Stimulated activated CD8-positive, alpha-beta memory T cell treated with anti-CD3 and anti-CD28 coated beads, Interleukin-15, amount 100 ng/mL, for 48 hours (primary cell): ENCODE measurements at regions not wholly inside any gene's neighbourhood (a gene's known extent, or its start where the extent isn't known, plus 50 kb on each side); places are given as distances from the start of the nearest gene placed in this dataset.

Source experiments
- DNase-seq, 2 donors: peaks; one replicate each; pipeline ENCODE4 v3.0.0-alpha.2; 2020; ENCODE audit warnings: low read depth in 2 of 2

DNA sequence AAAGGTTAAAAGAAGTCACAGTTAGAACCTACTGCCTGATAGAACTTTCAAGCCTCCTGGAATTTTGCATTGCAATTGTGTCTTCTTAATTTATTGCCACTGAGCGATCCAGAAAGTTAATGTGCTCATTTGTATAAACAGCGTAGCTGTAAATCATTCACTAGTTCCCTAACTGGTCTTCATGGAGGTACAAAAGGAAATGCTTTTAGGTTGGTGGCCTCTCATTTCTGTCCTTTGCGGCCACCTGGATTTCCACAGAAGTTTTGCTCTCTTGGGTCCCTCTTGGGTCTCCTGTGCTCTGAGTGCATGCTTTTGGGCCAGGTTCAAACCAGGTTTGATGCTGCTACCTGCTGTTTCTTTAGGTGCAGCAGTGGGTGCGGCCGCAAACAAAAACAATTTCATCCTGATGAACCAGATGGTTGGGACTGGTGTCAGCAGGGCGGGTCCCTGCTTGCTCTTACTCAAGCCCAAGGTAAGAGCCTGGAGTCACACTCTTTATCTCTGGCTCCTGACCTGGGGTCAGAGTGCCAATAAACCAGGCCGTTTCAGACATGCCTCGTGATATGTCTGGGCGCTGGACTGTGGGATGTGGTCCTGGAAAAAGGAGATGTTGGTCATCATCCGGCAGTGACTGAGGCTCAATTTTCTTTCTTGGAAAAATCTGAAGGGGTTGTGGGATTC is 270.1 kb downstream of the PTTG2 start:
- DNase-seq: no peak

DNA sequence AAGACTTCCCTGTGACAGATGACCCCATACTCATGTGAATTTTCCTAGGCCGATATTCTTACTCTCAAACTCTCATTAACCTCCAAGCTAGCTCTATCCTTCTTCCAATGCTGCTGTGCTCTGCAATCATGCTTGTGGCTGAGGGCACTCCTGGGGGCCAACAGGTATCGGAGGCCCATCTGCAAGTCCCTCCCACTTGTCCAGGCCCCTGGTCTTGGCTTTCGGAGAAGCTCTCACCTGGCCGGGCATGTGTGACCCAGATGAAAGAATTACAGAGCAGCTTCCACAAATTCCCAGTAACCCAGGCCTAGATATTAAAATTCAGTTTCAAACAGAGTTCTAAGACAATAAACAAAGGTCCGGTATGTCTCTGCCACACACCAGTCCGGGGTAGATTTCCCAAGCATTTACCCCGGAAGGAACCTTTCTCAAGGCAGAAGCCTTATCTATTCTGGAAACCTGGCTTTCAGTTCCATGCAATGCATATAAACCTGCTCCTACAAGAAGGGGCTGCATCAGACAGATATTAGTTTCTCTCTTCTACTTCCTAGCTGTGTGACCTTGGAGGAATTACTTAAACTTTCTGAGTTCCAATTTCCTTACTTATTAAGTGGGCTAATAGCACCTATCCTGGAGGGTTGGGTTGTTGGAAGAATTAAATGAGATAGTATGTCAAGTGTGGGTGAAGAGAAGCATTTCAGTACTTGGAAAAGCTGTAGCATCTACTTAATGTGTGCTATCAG is 270.8 kb downstream of the PTTG2 start:
- DNase-seq: no peak

DNA sequence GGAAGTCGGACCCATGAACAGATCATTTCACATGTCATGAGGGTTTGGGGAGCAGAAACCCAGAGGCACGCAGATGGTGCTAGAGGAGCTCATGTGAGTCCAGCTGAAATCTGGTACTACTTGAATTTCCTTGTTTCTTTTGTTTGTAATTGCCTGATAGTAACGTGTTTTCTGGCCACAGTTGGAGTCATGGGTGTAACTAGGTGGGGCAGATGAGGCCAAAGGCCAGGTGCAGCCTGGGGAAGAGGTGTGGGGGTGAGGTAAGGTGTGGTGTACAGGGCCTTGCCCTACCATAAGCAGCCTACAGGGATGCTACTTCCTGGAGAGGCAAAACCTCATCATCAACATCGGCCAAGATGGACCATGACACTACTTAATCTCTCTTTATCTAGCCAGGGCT is 271.4 kb downstream of the PTTG2 start:
- DNase-seq: no peak

DNA sequence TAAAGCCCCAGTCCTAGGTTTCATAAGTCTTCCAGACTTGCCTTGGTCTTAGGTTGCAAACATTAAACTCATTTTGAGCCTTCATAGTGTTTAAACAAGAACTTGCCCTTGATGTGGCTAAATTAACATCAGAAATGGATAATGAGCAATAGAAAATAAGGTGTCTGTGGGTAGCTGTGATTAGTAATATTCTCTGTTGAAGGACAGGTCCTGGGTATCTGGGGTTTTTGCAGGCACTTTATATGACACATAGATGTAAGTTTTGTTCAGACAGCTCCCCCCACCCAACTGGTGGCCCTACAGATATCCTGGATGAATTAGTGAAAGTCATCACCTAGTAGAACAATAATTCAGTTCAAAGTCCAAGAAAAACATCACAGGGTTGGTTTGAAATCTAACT is 272.5 kb downstream of the PTTG2 start:
- no peak for DNase-seq

DNA sequence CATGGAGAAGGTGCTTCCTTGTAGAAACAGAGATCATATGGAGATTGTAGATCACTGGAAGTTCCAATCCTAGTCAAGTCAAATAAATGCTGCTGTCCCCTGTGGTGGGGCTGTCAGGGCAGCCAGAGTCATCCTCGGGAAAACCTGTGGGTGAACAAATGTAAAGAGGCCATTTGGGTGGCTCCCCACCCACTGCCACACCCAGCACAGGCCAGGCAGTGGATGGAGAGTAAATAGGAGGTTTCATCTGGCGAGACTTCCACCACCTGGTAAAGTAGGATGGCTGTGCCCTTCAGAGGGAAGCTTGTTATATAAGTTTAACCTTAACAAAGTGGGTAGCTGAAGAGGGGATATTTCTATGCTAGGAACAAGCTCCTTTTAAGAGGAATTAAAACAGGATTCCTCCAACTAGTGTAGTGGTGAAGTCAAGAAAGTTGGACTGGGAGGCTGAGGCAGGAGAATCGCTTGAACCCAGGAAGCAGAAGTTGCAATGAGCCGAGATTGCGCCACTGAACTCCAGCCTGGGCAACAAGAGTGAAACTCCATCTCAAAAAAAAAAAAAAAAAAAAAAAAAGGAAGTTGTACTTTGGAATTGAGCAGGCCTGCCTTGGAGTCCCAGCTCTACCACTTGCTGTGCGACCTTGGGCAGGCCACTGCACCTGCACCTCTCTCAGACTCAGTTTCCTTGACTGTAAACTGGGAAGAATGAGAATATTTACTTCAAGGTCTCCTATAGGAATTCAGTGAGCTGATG is 273.7 kb downstream of the PTTG2 start:
- no peak for DNase-seq

DNA sequence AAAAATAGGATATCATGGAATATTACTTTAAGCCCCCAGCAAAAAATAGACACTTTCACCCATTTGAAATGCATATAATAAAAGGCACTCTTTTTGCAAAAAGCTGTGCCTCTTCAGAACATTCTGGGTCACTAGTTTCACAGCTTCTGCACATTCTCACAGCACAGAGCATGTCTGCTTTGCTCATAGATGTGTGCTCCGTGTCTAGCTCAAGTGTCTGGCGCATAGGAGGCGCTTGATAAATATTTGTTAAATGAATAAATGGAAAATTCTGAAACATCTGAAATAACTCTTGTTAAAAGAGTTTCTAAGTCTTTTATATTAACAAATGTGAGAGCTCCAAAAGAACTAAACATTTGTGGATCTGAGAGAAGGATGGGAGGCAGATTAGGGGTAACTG is 275.2 kb downstream of the PTTG2 start:
- no peak for DNase-seq

DNA sequence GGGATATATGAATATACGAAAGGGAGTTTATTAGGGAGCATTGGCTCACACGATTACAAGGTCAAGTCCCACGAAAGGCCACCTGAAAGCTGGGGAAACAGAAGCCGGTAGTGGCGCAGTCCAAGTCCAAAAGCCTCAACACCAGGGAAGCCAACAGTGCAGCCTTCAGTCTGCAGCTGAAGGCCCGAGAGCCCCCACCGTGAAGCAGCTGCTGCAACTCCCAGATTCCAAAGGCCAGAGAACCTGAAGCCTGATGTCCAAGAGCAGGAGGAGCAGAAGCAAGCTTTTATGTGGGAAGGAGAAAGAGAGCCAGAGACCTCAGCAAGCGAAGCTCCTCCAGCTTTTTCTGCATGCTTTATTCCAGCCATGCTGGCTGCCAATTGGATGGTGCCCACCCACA is 275.8 kb downstream of the PTTG2 start:
- no peak for DNase-seq

DNA sequence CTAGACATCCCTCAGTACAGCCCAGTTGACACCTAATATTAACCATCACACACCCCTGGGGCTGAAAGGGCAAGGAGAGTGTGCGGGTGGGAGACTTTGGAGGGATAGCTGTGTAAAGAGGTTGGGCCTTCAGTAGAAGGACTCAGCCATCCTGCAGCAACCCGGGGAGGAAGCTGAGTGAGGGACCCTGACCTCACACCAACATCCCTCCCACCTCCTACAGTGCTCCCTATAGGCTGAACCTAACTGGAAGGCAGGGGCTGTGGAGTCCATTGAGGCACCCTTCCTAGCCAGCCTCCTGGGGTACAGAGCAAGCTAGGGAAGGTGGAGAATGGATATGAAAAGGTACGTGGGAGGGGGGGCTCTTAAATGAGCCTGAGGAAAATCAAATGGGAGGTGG is 276.3 kb downstream of the PTTG2 start:
- DNase-seq: no peak

DNA sequence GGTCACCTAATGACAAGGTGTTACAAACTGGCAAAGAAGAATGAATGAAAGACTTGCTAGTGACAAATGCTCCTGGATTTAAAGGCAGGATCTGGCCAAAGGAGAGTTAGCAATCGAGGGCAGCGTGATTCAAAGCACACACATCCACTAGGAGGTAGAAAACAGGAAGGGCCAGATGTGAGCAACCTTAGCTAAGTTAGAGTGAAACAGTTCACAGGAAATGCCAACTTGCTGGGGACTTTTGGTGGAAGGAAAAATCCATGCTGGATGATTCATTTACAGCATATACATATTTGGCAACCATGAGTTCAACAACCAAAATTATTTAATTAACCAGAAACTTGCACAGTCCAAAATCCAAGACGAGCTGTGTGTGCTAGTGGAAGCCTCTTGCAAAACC is 276.9 kb downstream of the PTTG2 start:
- no peak for DNase-seq

DNA sequence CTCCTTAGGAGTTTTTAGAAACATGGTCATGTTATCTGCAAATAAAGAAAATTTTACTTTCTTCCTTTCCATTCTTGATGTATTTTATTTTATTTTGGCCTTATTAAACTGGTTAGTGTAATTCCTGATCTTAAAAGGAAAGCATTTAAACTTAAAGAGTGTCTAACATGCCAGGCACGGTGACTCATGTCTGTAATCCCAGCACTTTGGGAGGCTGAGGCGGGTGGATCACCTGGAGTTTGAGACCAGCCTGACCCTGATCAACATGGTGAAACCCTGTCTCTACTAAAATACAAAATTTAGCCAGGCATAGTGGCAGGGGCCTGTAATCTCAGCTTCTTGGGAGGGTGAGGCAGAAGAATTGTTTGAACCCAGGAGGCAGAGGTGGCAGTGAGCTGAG is 281.3 kb downstream of the PTTG2 start:
- DNase-seq: no peak

DNA sequence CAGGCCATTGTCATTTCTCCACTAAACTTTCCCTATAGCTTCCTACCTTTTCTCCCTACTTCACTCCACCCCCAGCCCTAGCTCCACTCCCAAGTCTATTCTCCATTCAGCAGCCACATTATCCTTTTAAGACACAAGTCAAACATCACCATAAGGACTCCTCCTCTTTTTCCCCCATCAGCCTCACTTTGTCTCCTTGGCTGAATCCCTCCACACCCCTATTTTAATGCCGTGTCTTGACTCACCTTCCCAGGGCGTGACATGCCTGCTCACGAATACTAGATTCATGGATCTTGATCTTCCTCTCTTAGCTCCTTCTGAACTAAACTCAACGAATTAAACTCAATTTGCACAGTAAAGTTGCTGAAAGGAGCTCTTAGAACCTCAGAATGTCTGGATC is 281.9 kb downstream of the PTTG2 start:
- no peak for DNase-seq

DNA sequence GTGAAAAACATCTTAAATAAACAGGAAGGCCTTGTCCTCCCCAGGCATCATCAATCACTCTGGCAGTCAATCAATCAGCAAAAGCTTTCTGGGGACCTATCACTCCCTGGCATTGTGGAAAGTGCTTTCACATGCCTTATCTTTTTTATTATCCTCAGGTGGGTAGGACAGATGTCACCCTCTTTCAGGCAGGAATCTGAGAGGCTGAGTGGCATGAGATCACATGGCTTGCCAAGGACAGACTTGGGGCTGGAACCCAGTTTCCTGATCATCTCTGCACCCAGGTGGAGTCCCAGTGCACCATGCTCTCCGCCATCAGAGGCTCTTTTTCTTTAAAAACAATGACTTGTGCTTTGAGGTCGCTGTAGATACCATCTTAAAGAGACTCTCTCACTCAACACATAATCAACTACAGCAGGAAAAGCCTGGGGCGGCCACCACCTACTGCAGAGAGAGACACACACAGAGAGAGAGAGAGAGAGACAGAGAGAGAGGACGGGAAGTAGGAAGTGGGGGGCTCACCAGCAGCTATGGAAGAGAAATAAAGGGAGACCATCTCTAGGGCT is 282.7 kb downstream of the PTTG2 start:
- no peak for DNase-seq

DNA sequence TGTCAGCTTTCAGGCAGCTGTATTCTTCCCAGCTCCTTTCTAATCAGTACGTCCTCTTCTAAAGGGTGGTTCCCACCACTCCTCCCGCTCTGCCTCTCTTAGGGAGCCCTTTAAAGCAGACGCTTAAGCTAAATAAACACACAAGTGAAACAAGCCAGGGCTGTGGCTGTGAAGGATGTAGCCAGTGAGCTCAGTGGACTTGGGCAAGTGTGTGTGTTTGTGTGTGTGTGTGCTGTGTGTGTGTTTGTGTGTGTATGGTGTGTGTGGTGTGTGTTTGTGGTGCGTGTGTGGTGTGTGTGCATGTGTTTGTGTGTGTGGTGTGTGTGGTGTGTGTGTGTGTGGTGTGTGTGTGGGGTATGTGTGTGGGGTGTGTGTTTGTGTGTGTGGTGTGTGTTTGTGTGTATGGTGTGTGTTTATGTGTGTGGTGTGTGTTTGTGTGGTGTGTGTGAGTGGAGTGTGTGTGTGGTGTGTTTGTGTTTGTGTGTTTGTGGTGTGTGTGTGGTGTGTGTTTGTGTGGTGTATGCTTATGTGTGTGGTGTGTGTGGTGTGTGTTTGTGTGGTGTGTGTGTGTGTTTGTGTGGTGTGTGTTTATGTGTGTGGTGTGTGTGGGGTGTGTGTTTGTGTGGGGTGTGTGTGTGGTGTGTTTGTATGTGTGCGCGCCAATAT is 283.3 kb downstream of the PTTG2 start:
- no peak for DNase-seq

DNA sequence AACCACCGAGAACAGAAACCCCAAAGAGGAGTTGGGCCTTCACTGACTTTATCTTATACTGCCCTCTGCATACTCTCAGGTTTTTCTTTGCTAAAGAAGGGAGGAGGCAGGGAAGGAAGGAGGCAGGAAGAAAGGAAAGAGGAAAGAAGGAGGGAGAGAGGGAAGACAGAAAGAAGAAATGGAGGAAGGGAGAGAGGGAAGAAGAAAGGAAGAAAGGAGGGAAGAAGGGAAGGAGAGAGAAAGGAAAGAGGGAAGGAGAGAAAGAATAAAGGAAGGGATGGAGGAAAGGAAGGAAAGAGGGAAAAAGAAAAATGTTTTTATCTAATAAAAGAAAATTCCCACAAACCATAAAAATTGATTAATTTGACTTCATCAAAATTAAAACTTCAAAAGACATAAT is 294.6 kb downstream of the PTTG2 start:
- no peak for DNase-seq

DNA sequence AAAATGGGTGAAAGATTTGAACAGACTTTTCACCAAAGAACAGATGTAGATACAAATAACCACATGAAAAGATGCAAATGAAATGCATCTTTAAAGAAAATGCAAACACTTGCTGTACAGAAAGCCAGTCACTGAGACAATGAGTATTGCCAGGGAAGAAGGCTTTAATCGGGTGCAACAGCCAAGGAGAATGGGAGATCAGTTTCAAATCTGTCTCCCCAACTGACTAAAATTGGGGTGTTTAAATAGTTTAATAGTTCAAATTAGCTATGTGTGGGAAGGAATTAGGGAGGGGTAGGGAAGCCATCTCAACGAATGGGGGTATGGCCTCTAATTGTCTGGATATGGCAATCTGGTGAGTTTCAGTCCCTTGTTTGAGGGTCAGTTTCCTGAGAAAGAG is 295.4 kb downstream of the PTTG2 start:
- DNase-seq: no peak

DNA sequence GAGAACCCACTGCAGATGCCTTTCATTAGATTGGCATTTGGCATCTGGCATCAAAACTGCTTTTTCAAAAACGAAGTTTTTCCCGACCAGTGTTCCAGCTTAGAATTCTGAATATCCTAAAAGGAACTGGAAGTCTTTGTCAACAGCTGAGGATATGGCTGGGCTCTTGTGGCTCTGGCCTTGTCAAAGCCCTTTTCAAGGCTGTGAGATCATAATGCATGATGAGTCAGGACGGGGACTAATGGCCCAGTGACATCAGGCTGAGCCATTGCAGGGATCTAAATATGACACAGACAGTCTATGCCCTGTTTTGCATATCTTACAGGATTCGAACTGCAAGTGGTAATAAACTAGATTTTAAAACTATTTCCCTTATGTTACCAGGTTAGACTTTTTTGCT is 306.4 kb downstream of the PTTG2 start:
- peak in 1 of 2 donors; percentile 3 for DNase-seq

DNA sequence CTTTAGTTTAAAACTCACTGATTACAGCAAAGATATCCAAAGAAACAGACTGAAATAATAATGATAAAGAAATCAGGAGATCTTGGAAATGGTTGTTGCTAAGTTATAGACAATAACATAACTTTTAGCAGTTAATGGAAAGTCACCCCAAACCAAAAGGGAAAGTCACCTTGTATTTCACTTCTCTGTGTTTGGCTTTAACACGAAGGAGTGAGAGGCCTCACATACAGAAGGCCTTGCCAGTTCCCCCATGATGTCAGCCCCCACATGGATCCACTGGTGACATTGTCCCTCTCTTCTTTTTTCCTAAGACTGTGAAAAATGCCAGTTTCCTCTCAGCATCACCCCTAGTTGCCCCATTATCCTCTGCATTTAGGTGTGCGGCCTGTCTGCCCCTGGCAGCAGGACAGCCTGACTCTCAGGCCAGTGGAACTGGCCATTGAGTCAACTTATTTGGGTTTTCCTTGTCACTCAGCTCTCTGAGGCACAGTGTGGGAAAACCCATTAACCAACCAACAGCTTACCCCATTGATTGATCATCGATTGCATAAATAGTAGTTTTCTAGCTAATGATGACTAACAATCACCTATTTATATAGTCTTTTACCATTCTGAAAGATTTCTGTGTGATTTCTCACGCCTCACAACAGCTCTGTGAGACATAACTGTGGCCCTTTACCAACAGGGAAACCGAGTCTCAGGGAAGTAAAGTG is 308.1 kb downstream of the PTTG2 start:
- no peak for DNase-seq

DNA sequence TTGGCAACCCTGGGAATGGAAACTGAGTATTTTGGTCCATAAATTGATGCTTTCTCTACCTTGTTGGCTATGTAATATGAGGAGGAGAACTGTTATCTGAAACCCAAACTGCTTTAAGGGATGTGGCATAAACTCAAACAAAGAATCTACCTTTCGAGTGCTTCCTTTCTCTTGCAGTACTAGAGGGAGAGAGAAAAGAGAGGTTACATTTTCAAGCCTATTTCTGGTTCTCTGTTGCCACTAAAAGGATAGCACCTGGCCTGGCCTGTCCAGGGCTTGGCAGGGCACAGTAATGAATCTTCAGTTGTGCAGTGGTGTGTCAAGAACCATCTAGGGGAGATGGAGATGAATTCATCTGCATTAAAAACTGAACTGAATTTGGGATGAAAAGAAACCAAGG is 308.6 kb downstream of the PTTG2 start:
- no peak for DNase-seq

DNA sequence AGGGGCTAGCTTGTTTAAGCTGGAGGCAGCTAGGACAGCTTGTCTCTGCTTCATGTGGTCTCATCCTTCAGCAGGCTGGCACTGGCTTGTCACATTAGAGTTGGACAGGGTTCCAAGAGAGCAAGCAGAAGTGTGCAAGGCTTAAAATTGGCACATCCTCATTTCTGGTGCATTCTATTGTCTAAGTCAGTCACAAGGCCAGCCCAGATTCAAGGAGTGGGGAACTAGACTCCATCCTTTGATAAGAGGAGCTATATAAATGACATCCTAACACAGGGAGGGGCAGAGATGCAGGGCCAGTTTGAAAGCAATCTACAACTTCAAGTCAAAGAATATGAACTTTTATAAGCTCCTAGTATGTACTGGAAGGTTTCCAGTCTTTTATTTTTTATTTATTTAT is 313.2 kb downstream of the PTTG2 start:
- no peak for DNase-seq

DNA sequence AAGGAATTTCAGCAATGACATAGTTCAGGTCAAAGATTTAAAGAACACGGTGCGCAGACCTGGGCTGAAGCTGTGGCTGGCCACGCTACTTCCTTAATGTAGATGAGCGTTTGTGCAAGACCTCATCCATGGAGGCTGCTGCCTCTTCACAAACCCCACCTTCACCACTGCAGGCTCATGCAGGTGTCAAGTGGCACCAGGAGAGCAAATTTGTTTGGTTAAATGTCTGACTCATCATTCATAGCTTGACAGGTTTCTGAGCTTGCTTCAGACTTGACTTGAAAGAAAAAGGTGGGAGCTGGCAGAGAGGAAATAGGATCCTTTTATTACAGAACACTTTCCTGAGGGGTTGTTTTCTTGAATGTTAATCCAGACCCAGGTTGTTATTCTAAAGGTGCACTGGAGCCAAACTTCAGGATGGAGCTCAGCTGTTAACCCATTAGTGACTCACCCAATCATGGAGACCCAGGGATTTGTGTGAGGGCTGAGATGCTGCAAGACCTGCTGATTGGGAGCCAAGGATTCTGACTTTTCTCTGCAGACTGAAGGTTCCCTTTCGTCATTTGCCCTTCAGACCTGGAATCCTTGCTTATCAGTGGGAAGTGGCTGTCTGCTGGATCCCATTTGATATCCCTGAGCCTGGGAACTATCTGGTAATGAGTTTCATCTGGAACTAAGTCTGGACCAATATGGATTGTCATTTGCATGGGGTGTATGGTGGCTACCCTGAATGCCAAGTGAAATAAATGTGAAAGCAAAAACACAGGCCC is 315.3 kb downstream of the PTTG2 start:
- no peak for DNase-seq

DNA sequence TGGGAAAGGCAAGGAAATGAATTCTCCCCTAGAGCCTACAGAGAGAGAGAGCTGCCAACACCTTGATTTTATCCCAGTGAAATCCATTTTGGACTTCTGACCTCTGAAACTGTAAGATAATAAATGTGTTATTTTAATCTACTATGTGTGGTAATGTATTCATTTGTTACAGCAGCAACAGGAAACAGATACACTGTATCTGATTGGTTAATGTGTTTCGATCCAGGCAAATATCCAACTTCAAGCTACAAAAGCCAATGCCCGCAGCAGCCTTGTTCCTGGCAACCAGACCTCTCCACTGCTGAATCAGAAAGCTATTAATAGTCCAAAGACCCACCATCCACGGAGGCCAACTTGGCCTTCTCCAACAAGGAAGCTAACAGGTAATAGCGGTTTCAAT is 318.1 kb downstream of the PTTG2 start:
- DNase-seq: no peak
